ENCODE measurements at regions not wholly inside any gene's neighbourhood (a gene's known extent, or its start where the extent isn't known, plus 50 kb on each side); places are given as distances from the start of the nearest gene placed in this dataset.

- no peak for TF ChIP-seq CTCF (IDR thresholded peaks at IDR 0.05)
- TF ChIP-seq POLR2AphosphoS5 (IDR thresholded peaks at IDR 0.05) = no peak
- no peak for TF ChIP-seq POLR2A (IDR thresholded peaks at IDR 0.05)
Observed at GRCh38 chrX:113400193-113400704, 559.6 kb upstream of the AMOT start.

Data from prostate gland (tissue), 2 donors.